A549 (cell line): ENCODE measurements at regions not wholly inside any gene's neighbourhood (a gene's known extent, or its start where the extent isn't known, plus 50 kb on each side); places are given as distances from the start of the nearest gene placed in this dataset.

Source experiments
- ATAC-seq, 2 experiments: fragments of 200-7000 bp in 1 of 2; fragments of >200 bp in 1 of 2; cut with Nextera tagmentation in 1 of 2; cut with Tn5 transposase in 1 of 2; 3 replicates each; pipeline versions ENCODE4 v1.8.0 to v1.9.1; 2018 to 2020; ENCODE audit warnings: mild to moderate bottlenecking in 1 of 2, moderate library complexity in 1 of 2
- CTCF ChIA-PET: fragments of 300-600 bp; sonication (Branson Sonifier 250); formaldehyde crosslinking; extraction: SDS; loops from one replicate; lab custom pipeline; 2021; ENCODE audit warnings: antibody characterized with exemption, inconsistent platforms; lab: Yijun Ruan, JAX
- POLR2A ChIA-PET: fragments of 350-600 bp; formaldehyde crosslinking; extraction: SDS; loops from one replicate; lab custom pipeline; 2021; ENCODE audit warnings: antibody characterized with exemption, inconsistent platforms; lab: Yijun Ruan, JAX
- DNase-seq, 2 experiments: peaks; one replicate each; pipeline versions ENCODE4 v3.0.0 to v3.0.0-alpha.2; 2011 to 2016; ENCODE audit warnings: low read depth in 1 of 2, low spot score in 1 of 2
- FAIRE-seq: peaks from 2 replicates; lab custom pipeline; 2011; peaks lifted over from hg19 to GRCh38; lab: Jason Lieb, UNC
- H3K27ac ChIP-seq, 2 experiments: fragments of >200 bp; sonication (Bioruptor Twin); formaldehyde crosslinking; 3 replicates each; pipeline ENCODE4 v1.5.1; 2016 to 2017
- H3K4me1 ChIP-seq: fragments of >200 bp; sonication (Bioruptor Twin); formaldehyde crosslinking; 3 replicates; pipeline ENCODE4 v1.6.1; 2016
- H3K4me2 ChIP-seq: fragments of >200 bp; sonication (Bioruptor Twin); formaldehyde crosslinking; 3 replicates; pipeline ENCODE4 v1.6.1; 2016
- H3K4me3 ChIP-seq: fragments of >200 bp; sonication (Bioruptor Twin); formaldehyde crosslinking; 3 replicates; pipeline ENCODE4 v1.5.1; 2016
- H3K9me3 ChIP-seq: fragments of >200 bp; sonication (Bioruptor Twin); formaldehyde crosslinking; 3 replicates; pipeline ENCODE4 v1.6.1; 2016
- ATOH8 ChIP-seq: fragments of 250-450 bp; sonication (Bioruptor Pico); IDR thresholded peaks from 2 replicates; pipeline ENCODE4 v1.5.0; 2020; ENCODE audit warnings: low read depth, mild to moderate bottlenecking, moderate library complexity
- BCL3 ChIP-seq: fragments of >200 bp; sonication (Bioruptor Twin); formaldehyde crosslinking; IDR thresholded peaks from 3 replicates; pipeline ENCODE4 v1.6.1; 2016
- BHLHE40 ChIP-seq: IDR thresholded peaks from 2 replicates; pipeline ENCODE4 v1.6.1; 2012; ENCODE audit warnings: low read depth, low read length, inconsistent platforms
- CBX2 ChIP-seq: fragments of 200-600 bp; sonication (generic); IDR thresholded peaks from 2 replicates; pipeline ENCODE4 v1.6.1; 2016; ENCODE audit warnings: low read depth, mild to moderate bottlenecking, borderline replicate concordance
- CBX8 ChIP-seq: fragments of 200-600 bp; sonication (generic); IDR thresholded peaks from 2 replicates; pipeline ENCODE4 v1.6.1; 2016
- CEBPB ChIP-seq, 2 experiments: fragments of >200 bp in 1 of 2; sonication (Bioruptor Twin) in 1 of 2; formaldehyde crosslinking in 1 of 2; IDR thresholded peaks; 2 replicates each; pipeline ENCODE4 v1.6.1; 2012 to 2016
- CTCF ChIP-seq: fragments of >200 bp; sonication (Bioruptor Twin); formaldehyde crosslinking; IDR thresholded peaks from 3 replicates; pipeline ENCODE4 v1.5.1; 2016
- E2F6 ChIP-seq: IDR thresholded peaks from 2 replicates; pipeline ENCODE4 v1.6.1; 2012; ENCODE audit warnings: low read depth, borderline replicate concordance
- ESRRA ChIP-seq: fragments of 150-350 bp; IDR thresholded peaks from 2 replicates; pipeline ENCODE4 v1.6.1; 2014; ENCODE audit warnings: mild to moderate bottlenecking, low read length, borderline replicate concordance
- FOSB ChIP-seq: fragments of 250-450 bp; sonication (Bioruptor Pico); IDR thresholded peaks from 2 replicates; pipeline ENCODE4 v1.5.0; 2020; ENCODE audit warnings: mild to moderate bottlenecking, moderate library complexity
- FOSL2 ChIP-seq, 2 experiments: fragments of 450-650 bp in 1 of 2; fragments of >200 bp in 1 of 2; sonication (Bioruptor Twin) in 1 of 2; formaldehyde crosslinking; IDR thresholded peaks; 2 replicates each; pipeline versions ENCODE4 v1.5.0 to v1.6.1; 2016 to 2020; ENCODE audit warnings: mild to moderate bottlenecking in 1 of 2, moderate library complexity in 1 of 2
- FOXS1 ChIP-seq: fragments of 250-450 bp; sonication (Bioruptor Pico); IDR thresholded peaks from 2 replicates; pipeline ENCODE4 v1.5.0; 2020; ENCODE audit warnings: mild to moderate bottlenecking, moderate library complexity
- GATA3 ChIP-seq: IDR thresholded peaks from 2 replicates; pipeline ENCODE4 v1.6.1; 2012; ENCODE audit warnings: borderline replicate concordance
- HEYL ChIP-seq: fragments of 250-450 bp; sonication (Bioruptor Pico); IDR thresholded peaks from 2 replicates; pipeline ENCODE4 v1.8.0; 2021; ENCODE audit warnings: mild to moderate bottlenecking, moderate library complexity
- HOXA7 ChIP-seq: fragments of 250-450 bp; sonication (Bioruptor Pico); IDR thresholded peaks from 2 replicates; pipeline ENCODE4 v1.5.0; 2020; ENCODE audit warnings: mild to moderate bottlenecking, moderate library complexity
- HOXB13 ChIP-seq: fragments of 250-450 bp; sonication (Bioruptor Pico); IDR thresholded peaks from 2 replicates; pipeline ENCODE4 v1.5.0; 2020; ENCODE audit warnings: low read depth, mild to moderate bottlenecking, moderate library complexity
- JUNB ChIP-seq: fragments of >200 bp; sonication (Bioruptor Twin); formaldehyde crosslinking; IDR thresholded peaks from 2 replicates; pipeline ENCODE4 v1.6.1; 2016
- KDM5A ChIP-seq: fragments of 200-600 bp; sonication (generic); IDR thresholded peaks from 2 replicates; pipeline ENCODE4 v1.6.1; 2016; ENCODE audit warnings: antibody characterized with exemption, mild to moderate bottlenecking
- MAZ ChIP-seq: fragments of 150-350 bp; IDR thresholded peaks from 2 replicates; pipeline ENCODE4 v1.6.1; 2014; ENCODE audit warnings: antibody characterized with exemption, low read depth, low read length, borderline replicate concordance
- NFE2L2 ChIP-seq: fragments of 150-350 bp; conservative IDR thresholded peaks from 2 replicates; pipeline ENCODE4 v1.6.1; 2014; ENCODE audit warnings: low read length
- NR3C1 ChIP-seq: fragments of >200 bp; sonication (Bioruptor Twin); formaldehyde crosslinking; IDR thresholded peaks from 3 replicates; pipeline ENCODE4 v1.6.1; 2017
- PHF8 ChIP-seq: fragments of 200-600 bp; sonication (generic); IDR thresholded peaks from 2 replicates; pipeline ENCODE4 v1.6.1; 2016; ENCODE audit warnings: low read depth, mild to moderate bottlenecking, antibody characterized with exemption, moderate library complexity, borderline replicate concordance
- RCOR1 ChIP-seq: fragments of 150-350 bp; IDR thresholded peaks from 2 replicates; pipeline ENCODE4 v1.6.1; 2014; ENCODE audit warnings: antibody characterized with exemption, low read length, low read depth
- SREBF2 ChIP-seq: fragments of 450-650 bp; IDR thresholded peaks from 2 replicates; pipeline ENCODE4 v1.6.1; 2014; ENCODE audit warnings: mild to moderate bottlenecking, moderate library complexity
- USF2 ChIP-seq: fragments of 450-650 bp; IDR thresholded peaks from 2 replicates; pipeline ENCODE4 v1.6.1; 2014; ENCODE audit warnings: antibody characterized with exemption
- ZC3H11A ChIP-seq: fragments of 450-650 bp; IDR thresholded peaks from 2 replicates; pipeline ENCODE4 v1.6.1; 2014; ENCODE audit warnings: antibody characterized with exemption, mild to moderate bottlenecking
- ZFP36 ChIP-seq: fragments of 450-650 bp; IDR thresholded peaks from 2 replicates; pipeline ENCODE4 v1.6.1; 2014; ENCODE audit warnings: borderline replicate concordance; ENCODE audit not compliant: partially characterized antibody
- ZNF302 ChIP-seq: fragments of 250-450 bp; sonication (Bioruptor Pico); IDR thresholded peaks from 2 replicates; pipeline ENCODE4 v1.9.0; 2021; ENCODE audit warnings: inconsistent platforms, mild to moderate bottlenecking, moderate library complexity
- WGBS: methylation state at CpG from one replicate; pipeline ENCODE4 v1.1.6; 2017; ENCODE audit errors: missing lambda C conversion rate; 5-methylcytosine and 5-hydroxymethylcytosine counted together

- ATAC-seq (no peak), DNase-seq (no peak), FAIRE-seq (no peak)
- ChIA-PET CTCF (interaction anchor here (0.9 kb wide), 1 partner anchor 10 kb away, joined by 3 read pairs; no protein-coding TSS in a partner anchor), POLR2A (no interaction called here)
- TF ChIP-seq ESRRA (no peak), BHLHE40 (no peak), USF2 (no peak), ZFP36 (no peak), ATOH8 (CRISPR knock-in tag) (no peak), CBX2 (no peak), HEYL (CRISPR knock-in tag) (no peak), SREBF2 (no peak), CEBPB (IDR thresholded peaks at IDR 0.05) (no peak), HOXB13 (CRISPR knock-in tag) (no peak), HOXA7 (CRISPR knock-in tag) (no peak), NR3C1 (no peak), ZNF302 (CRISPR knock-in tag) (no peak)
- WGBS, result 4% methylated on average over 3 of the region's 3 CpGs
- Histone ChIP-seq H3K9me3 (no peaks in the 10 kb centered on the region), H3K4me2 (no peak overlapping the region), H3K4me1 (no peaks in the 10 kb centered on the region), H3K4me3 (no peak overlapping the region), H3K27ac (no peak overlapping the region)
These were observed 1125.0 kb upstream of the FAM98A start for GRCh38 chr2:34724107-34724506.

GRCh38 chr2:34723683-34724082, 1124.6 kb upstream of the FAM98A start:
- ChIA-PET POLR2A (no interaction called here), CTCF (interaction anchor here (0.7 to 0.9 kb wide), 2 partner anchors 9 to 11 kb away, joined by 3 read pairs; no protein-coding TSS in a partner anchor)
- DNase-seq, result no peak
- H3K4me2 ChIP-seq, result no peak overlapping the region
- no peak overlapping the region for H3K4me3 ChIP-seq
- FAIRE-seq, result no peak
- TF ChIP-seq MAZ (no peak), FOSB (no peak), BCL3 (no peak), FOSL2 (IDR thresholded peaks at IDR 0.05) (no peak), FOSL2 (CRISPR knock-in tag; IDR thresholded peaks at IDR 0.05) (no peak), CTCF (no peak), FOXS1 (CRISPR knock-in tag) (no peak), JUNB (no peak), ZC3H11A (no peak), CBX8 (no peak), GATA3 (no peak), NFE2L2 (no peak), KDM5A (no peak), E2F6 (no peak), CEBPB (IDR thresholded peaks at IDR 0.05) (no peak), PHF8 (no peak), RCOR1 (no peak)
- WGBS, result 13% methylated on average over 1 of the region's 1 CpG
- ATAC-seq, result no peak
- H3K4me1 ChIP-seq, result no peaks in the 10 kb centered on the region
- H3K27ac ChIP-seq, result no peak overlapping the region
- H3K9me3 ChIP-seq, result no peaks in the 10 kb centered on the region
